Mesenchymal stem cell (in vitro differentiated cells and primary cell): ENCODE measurements at regions not wholly inside any gene's neighbourhood (a gene's known extent, or its start where the extent isn't known, plus 50 kb on each side); places are given as distances from the start of the nearest gene placed in this dataset.
A peak's percentile ranks its signal among the peaks of the same experiment; 100 is the strongest.

Experiments
- DNase-seq: peaks from one replicate; pipeline ENCODE4 v3.0.0-alpha.2; 2013
- H2AFZ ChIP-seq: one replicate; pipeline ENCODE4 v1.6.1; 2013; ENCODE audit warnings: low read depth, mild to moderate bottlenecking, control low read depth, inconsistent platforms, low read length, moderate library complexity
- H2AK5ac ChIP-seq: 2 replicates; pipeline ENCODE4 v1.6.1; 2013; ENCODE audit warnings: low read length, moderate library complexity, mild to moderate bottlenecking, inconsistent platforms; ENCODE audit not compliant: severe bottlenecking
- H2BK120ac ChIP-seq: one replicate; pipeline ENCODE4 v1.6.1; 2013; ENCODE audit warnings: low read depth, mild to moderate bottlenecking, inconsistent platforms, low read length, moderate library complexity
- H2BK12ac ChIP-seq, 2 experiments: one replicate each; pipeline ENCODE4 v1.6.1; 2013; ENCODE audit warnings: inconsistent platforms in 2 of 2, low read length in 2 of 2, mild to moderate bottlenecking in 2 of 2, moderate library complexity in 2 of 2, control low read depth in 1 of 2
- H2BK15ac ChIP-seq: one replicate; pipeline ENCODE4 v1.6.1; 2013; ENCODE audit warnings: mild to moderate bottlenecking, low read depth, inconsistent platforms; ENCODE audit not compliant: poor library complexity, severe bottlenecking
- H2BK5ac ChIP-seq: 2 replicates; pipeline ENCODE4 v1.6.1; 2013; ENCODE audit warnings: low read depth, mild to moderate bottlenecking, low read length, control low read depth, inconsistent platforms; ENCODE audit not compliant: poor library complexity, severe bottlenecking
- H3K14ac ChIP-seq, 2 experiments: one replicate each; pipeline ENCODE4 v1.6.1; 2013; ENCODE audit warnings: inconsistent platforms in 2 of 2, low read length in 2 of 2, control low read depth in 1 of 2, mild to moderate bottlenecking in 1 of 2, moderate library complexity in 1 of 2
- H3K18ac ChIP-seq, 2 experiments: one replicate each; pipeline ENCODE4 v1.6.1; 2013; ENCODE audit warnings: inconsistent platforms in 2 of 2, low read length in 2 of 2, control low read depth in 1 of 2, low read depth in 1 of 2, mild to moderate bottlenecking in 1 of 2
- H3K23ac ChIP-seq, 2 experiments: one replicate each; pipeline ENCODE4 v1.6.1; 2013; ENCODE audit warnings: inconsistent platforms in 2 of 2, low read length in 2 of 2, mild to moderate bottlenecking in 2 of 2, moderate library complexity in 2 of 2, control low read depth in 1 of 2
- H3K27ac ChIP-seq: 2 replicates; pipeline ENCODE4 v1.5.1; 2013; ENCODE audit warnings: mild to moderate bottlenecking, moderate library complexity, low read length, control low read depth, inconsistent platforms; ENCODE audit not compliant: poor library complexity, severe bottlenecking
- H3K27me3 ChIP-seq, 2 experiments: 2 replicates each; pipeline versions ENCODE4 v1.6.1 to v1.7.0; 2013; ENCODE audit warnings: low read length in 2 of 2, mild to moderate bottlenecking in 2 of 2, moderate library complexity in 2 of 2, control low read depth in 1 of 2, inconsistent platforms in 1 of 2; ENCODE audit not compliant: control insufficient read depth in 1 of 2, insufficient read depth in 1 of 2
- H3K36me3 ChIP-seq, 2 experiments: 2 replicates each; pipeline versions ENCODE4 v1.6.1 to v1.7.0; 2013; ENCODE audit warnings: low read length in 2 of 2, control low read depth in 1 of 2, inconsistent platforms in 1 of 2, low read depth in 1 of 2, mild to moderate bottlenecking in 1 of 2; ENCODE audit not compliant: insufficient read depth in 2 of 2, control insufficient read depth in 1 of 2
- H3K4ac ChIP-seq, 2 experiments: one replicate each; pipeline ENCODE4 v1.6.1; 2013; ENCODE audit warnings: inconsistent platforms in 2 of 2, low read length in 2 of 2, mild to moderate bottlenecking in 2 of 2, moderate library complexity in 2 of 2, control low read depth in 1 of 2, low read depth in 1 of 2
- H3K4me1 ChIP-seq: 2 replicates; pipeline ENCODE4 v1.6.1; 2013; ENCODE audit warnings: low read depth, low read length, control low read depth; ENCODE audit not compliant: control insufficient read depth, insufficient read depth
- H3K4me2 ChIP-seq: 2 replicates; pipeline ENCODE4 v1.6.1; 2013; ENCODE audit warnings: low read length, mild to moderate bottlenecking, inconsistent platforms; ENCODE audit not compliant: poor library complexity, severe bottlenecking
- H3K4me3 ChIP-seq, 2 experiments: 2 replicates each; pipeline versions ENCODE4 v1.5.1 to v1.7.0; 2013; ENCODE audit warnings: low read length in 2 of 2, mild to moderate bottlenecking in 2 of 2, control low read depth in 1 of 2, low read depth in 1 of 2; ENCODE audit not compliant: insufficient read depth in 1 of 2
- H3K79me1 ChIP-seq: replicated peaks from 2 replicates; pipeline ENCODE4 v1.6.1; 2013; ENCODE audit warnings: mild to moderate bottlenecking, control low read depth, low read length, inconsistent platforms; ENCODE audit not compliant: poor library complexity, severe bottlenecking
- H3K9ac ChIP-seq: 2 replicates; pipeline ENCODE4 v1.7.0; 2013; ENCODE audit warnings: mild to moderate bottlenecking, low read length, moderate library complexity
- H3K9me3 ChIP-seq: 2 replicates; pipeline ENCODE4 v1.7.0; 2013; ENCODE audit warnings: mild to moderate bottlenecking, low read length; ENCODE audit not compliant: control insufficient read depth
- H4K8ac ChIP-seq: one replicate; pipeline ENCODE4 v1.6.1; 2013; ENCODE audit warnings: inconsistent platforms, mild to moderate bottlenecking, low read length, moderate library complexity
- H4K91ac ChIP-seq: one replicate; pipeline ENCODE4 v1.6.1; 2013; ENCODE audit warnings: mild to moderate bottlenecking, low read length, inconsistent platforms
- WGBS: methylation state at CpG from one replicate; pipeline ENCODE4 v1.1.7; 2013; ENCODE audit warnings: mixed read lengths; 5-methylcytosine and 5-hydroxymethylcytosine counted together

- Histone ChIP-seq H3K79me1 (no peaks in the 10 kb centered on the region), H3K4me1 (no peaks in the 10 kb centered on the region), H3K9me3 (no peaks in the 10 kb centered on the region), H2BK120ac (no peak overlapping the region), H2AK5ac (no peak overlapping the region), H3K4ac (no peak overlapping the region), H3K4me2 (no peak overlapping the region), H3K14ac (no peak overlapping the region), H3K18ac (no peak overlapping the region), H4K8ac (no peak overlapping the region), H3K4me3 (no peak overlapping the region), H2BK12ac (no peak overlapping the region), H3K36me3 (no peaks in the 10 kb centered on the region), H3K23ac (no peak overlapping the region), H4K91ac (no peak overlapping the region), H3K9ac (peak overlapping the region; percentile 72), H2BK5ac (no peak overlapping the region), H3K27me3 (no peaks in the 10 kb centered on the region), H2AFZ (no peak overlapping the region), H3K27ac (no peak overlapping the region), H2BK15ac (no peak overlapping the region)
- DNase-seq = no peak
- no CpG with 5 or more reads among the region's 3 CpGs for WGBS
These were observed 131.8 kb downstream of the LURAP1L start for GRCh38 chr9:12906646-12907045.

DNA sequence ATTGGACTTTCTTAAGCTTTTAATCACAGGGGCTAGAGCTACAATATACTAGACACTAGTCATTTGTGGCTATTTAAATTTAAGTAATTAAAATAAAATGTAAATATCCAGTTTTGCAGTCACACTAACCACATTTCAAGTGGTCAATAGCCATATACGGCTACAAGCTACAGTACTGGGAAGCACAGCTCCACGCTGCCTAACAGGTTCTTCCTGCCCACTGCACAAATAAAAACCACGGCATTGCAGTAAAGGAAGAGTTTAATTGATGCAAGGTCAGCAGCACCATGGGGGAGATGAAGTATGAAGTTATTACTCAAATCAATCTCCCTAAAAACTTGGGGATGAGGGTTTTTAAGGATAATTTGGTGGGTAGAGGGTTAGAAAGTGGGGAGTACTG is 134.1 kb downstream of the LURAP1L start:
- Histone ChIP-seq H4K91ac (no peak overlapping the region), H3K27me3 (no peaks in the 10 kb centered on the region), H3K14ac (no peak overlapping the region), H2BK120ac (no peak overlapping the region), H3K4me1 (no peaks in the 10 kb centered on the region), H3K18ac (no peak overlapping the region), H3K79me1 (no peaks in the 10 kb centered on the region), H3K4me3 (no peak overlapping the region), H3K23ac (no peak overlapping the region), H2BK12ac (no peak overlapping the region), H3K4ac (no peak overlapping the region), H2AK5ac (no peak overlapping the region), H2BK15ac (no peak overlapping the region), H4K8ac (no peak overlapping the region), H3K9ac (no peak overlapping the region), H3K36me3 (no peaks in the 10 kb centered on the region), H3K4me2 (no peak overlapping the region), H3K9me3 (no peaks in the 10 kb centered on the region), H2AFZ (no peak overlapping the region), H2BK5ac (no peak overlapping the region), H3K27ac (no peak overlapping the region)
- 89% methylated on average over 3 of the region's 3 CpGs for WGBS
- no peak for DNase-seq

DNA sequence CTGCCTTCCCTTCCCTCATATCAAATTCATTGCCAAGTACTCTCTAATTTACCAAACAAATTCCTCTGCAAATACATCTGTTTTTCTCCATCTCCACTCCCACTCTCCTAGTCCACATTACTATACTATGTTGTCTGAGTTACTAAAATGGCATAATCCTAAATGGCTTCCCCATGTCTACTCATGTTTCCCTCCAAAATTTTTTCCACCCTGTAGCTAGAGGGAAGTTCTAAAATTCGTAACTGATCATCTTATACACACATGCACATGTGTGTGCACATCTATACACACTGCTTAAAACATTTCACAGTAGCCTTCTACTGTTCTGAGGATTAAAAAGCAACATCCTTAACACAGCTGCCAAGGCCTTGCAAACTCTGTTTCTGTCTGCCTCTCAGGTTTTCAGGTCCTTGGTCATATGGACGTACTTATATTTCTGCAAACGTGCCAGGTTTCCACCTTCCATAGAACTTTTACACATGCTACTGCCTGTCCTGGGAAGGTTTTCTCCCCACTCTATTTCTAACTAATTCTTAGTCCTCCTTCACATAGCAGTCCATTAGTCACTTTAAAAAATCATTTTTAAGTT is 140.6 kb downstream of the LURAP1L start:
- Histone ChIP-seq H2AK5ac (no peak overlapping the region), H3K9me3 (no peaks in the 10 kb centered on the region), H3K79me1 (no peaks in the 10 kb centered on the region), H3K27ac (no peak overlapping the region), H3K4me1 (no peaks in the 10 kb centered on the region), H2BK12ac (no peak overlapping the region), H4K8ac (no peak overlapping the region), H3K4me2 (no peak overlapping the region), H3K27me3 (no peaks in the 10 kb centered on the region), H3K4me3 (no peak overlapping the region), H3K23ac (no peak overlapping the region), H3K4ac (no peak overlapping the region), H2BK120ac (no peak overlapping the region), H2BK5ac (no peak overlapping the region), H3K9ac (peak overlapping the region; percentile 9), H2AFZ (no peak overlapping the region), H3K36me3 (no peaks in the 10 kb centered on the region), H2BK15ac (no peak overlapping the region), H4K91ac (no peak overlapping the region), H3K18ac (no peak overlapping the region), H3K14ac (no peak overlapping the region)
- WGBS = 94% methylated on average over 3 of the region's 3 CpGs
- DNase-seq = no peak

- Histone ChIP-seq H2BK120ac (no peak overlapping the region), H3K4me2 (no peak overlapping the region), H4K8ac (no peak overlapping the region), H3K18ac (no peak overlapping the region), H3K4me3 (no peak overlapping the region), H2AFZ (no peak overlapping the region), H2BK15ac (no peak overlapping the region), H3K36me3 (no peaks in the 10 kb centered on the region), H4K91ac (no peak overlapping the region), H3K9me3 (no peaks in the 10 kb centered on the region), H2AK5ac (no peak overlapping the region), H2BK12ac (no peak overlapping the region), H3K9ac (peak overlapping the region; percentile 9), H3K4me1 (no peaks in the 10 kb centered on the region), H3K23ac (no peak overlapping the region), H3K27me3 (no peaks in the 10 kb centered on the region), H3K4ac (no peak overlapping the region), H3K27ac (no peak overlapping the region), H2BK5ac (no peak overlapping the region), H3K79me1 (no peaks in the 10 kb centered on the region), H3K14ac (no peak overlapping the region)
- WGBS = 80% methylated on average over 1 of the region's 1 CpG
- DNase-seq = peak; percentile 12
These were observed 141.2 kb downstream of the LURAP1L start for GRCh38 chr9:12916042-12916441.
